ENCODE measurements at regions not wholly inside any gene's neighbourhood (a gene's known extent, or its start where the extent isn't known, plus 50 kb on each side); places are given as distances from the start of the nearest gene placed in this dataset.

DNA sequence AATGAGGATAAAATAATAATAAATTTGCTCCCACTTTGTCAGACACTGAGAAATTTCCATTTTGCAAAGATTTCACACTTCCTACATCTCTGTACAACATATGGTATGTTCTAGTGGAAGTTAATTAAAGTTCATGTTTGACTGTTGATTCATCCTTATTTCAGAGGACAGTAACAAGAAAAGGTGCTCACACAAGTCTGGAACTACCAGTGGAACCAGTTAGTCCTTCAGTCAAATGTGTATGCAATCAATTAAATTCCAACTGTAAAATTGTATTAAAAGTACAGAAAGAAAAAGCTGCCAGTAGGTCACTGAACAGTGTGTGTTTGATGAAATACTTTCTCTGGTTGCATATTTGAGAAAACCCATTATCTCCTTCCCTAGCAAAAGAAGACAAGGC is 496.0 kb upstream of the PKN2 start:
- TF ChIP-seq, protein P1, sequence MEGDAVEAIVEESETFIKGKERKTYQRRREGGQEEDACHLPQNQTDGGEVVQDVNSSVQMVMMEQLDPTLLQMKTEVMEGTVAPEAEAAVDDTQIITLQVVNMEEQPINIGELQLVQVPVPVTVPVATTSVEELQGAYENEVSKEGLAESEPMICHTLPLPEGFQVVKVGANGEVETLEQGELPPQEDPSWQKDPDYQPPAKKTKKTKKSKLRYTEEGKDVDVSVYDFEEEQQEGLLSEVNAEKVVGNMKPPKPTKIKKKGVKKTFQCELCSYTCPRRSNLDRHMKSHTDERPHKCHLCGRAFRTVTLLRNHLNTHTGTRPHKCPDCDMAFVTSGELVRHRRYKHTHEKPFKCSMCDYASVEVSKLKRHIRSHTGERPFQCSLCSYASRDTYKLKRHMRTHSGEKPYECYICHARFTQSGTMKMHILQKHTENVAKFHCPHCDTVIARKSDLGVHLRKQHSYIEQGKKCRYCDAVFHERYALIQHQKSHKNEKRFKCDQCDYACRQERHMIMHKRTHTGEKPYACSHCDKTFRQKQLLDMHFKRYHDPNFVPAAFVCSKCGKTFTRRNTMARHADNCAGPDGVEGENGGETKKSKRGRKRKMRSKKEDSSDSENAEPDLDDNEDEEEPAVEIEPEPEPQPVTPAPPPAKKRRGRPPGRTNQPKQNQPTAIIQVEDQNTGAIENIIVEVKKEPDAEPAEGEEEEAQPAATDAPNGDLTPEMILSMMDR (IDR thresholded peaks at IDR 0.05) = no peak
- TF ChIP-seq ZFX (IDR thresholded peaks at IDR 0.05; ENCODE audit: borderline replicate concordance) = no peak
